HUES48 (cell line): ENCODE measurements at regions not wholly inside any gene's neighbourhood (a gene's known extent, or its start where the extent isn't known, plus 50 kb on each side); places are given as distances from the start of the nearest gene placed in this dataset.
"Not testable (repeated sequence)": the region's sequence is repeated elsewhere in the genome, so short reads cannot be mapped to it uniquely, and the experiment has no call there.

ENCODE experiments used
- H3K27ac ChIP-seq: one replicate; pipeline ENCODE4 v1.7.0; 2013; ENCODE audit warnings: low read depth, low read length, inconsistent platforms
- H3K27me3 ChIP-seq: 2 replicates; pipeline ENCODE4 v1.6.1; 2013; ENCODE audit warnings: mild to moderate bottlenecking, low read length; ENCODE audit not compliant: control insufficient read depth, insufficient read depth
- H3K36me3 ChIP-seq: 2 replicates; pipeline ENCODE4 v1.6.1; 2013; ENCODE audit warnings: low read length; ENCODE audit not compliant: control insufficient read depth, insufficient read depth
- H3K4me1 ChIP-seq: 2 replicates; pipeline ENCODE4 v1.6.1; 2013; ENCODE audit warnings: mild to moderate bottlenecking, low read length; ENCODE audit not compliant: control insufficient read depth, insufficient read depth
- H3K4me3 ChIP-seq: 2 replicates; pipeline ENCODE4 v1.5.1; 2013; ENCODE audit warnings: mild to moderate bottlenecking, low read depth, low read length
- H3K9ac ChIP-seq: 2 replicates; pipeline ENCODE4 v1.6.1; 2013; ENCODE audit warnings: mild to moderate bottlenecking, low read depth, low read length, moderate library complexity
- H3K9me3 ChIP-seq: 2 replicates; pipeline ENCODE4 v1.6.1; 2013; ENCODE audit warnings: low read length; ENCODE audit not compliant: control insufficient read depth, insufficient read depth

- H3K4me1 ChIP-seq = no peaks in the 10 kb centered on the region
- H3K9ac ChIP-seq = no peak overlapping the region
- H3K9me3 ChIP-seq = peaks cover 68% of the 10 kb centered on the region
- H3K4me3 ChIP-seq = no peak overlapping the region
- no peaks in the 10 kb centered on the region for H3K36me3 ChIP-seq
- no peak overlapping the region for H3K27ac ChIP-seq
- no peaks in the 10 kb centered on the region for H3K27me3 ChIP-seq
Observed at GRCh38 chr19:56919308-56919995, 78.9 kb upstream of the PEG3 start.

- H3K27ac ChIP-seq, H3K9ac ChIP-seq, H3K27me3 ChIP-seq, H3K4me1 ChIP-seq, H3K4me3 ChIP-seq, H3K36me3 ChIP-seq: not testable (repeated sequence)
- peaks cover 74% of the 10 kb centered on the region for H3K9me3 ChIP-seq
Observed at GRCh38 chr19:56926094-56926493, 85.6 kb upstream of the PEG3 start.

- H3K4me3 ChIP-seq = no peak overlapping the region
- no peaks in the 10 kb centered on the region for H3K36me3 ChIP-seq
- H3K27ac ChIP-seq = no peak overlapping the region
- H3K9ac ChIP-seq = no peak overlapping the region
- H3K4me1 ChIP-seq = no peaks in the 10 kb centered on the region
- peaks cover 84% of the 10 kb centered on the region for H3K9me3 ChIP-seq
- H3K27me3 ChIP-seq = no peaks in the 10 kb centered on the region
Observed at GRCh38 chr19:56927294-56927693, 86.8 kb upstream of the PEG3 start.

GRCh38 chr19:56927791-56928207 lies 87.3 kb upstream of the PEG3 start:
- H3K9ac ChIP-seq = no peak overlapping the region
- H3K36me3 ChIP-seq = no peaks in the 10 kb centered on the region
- H3K27me3 ChIP-seq = no peaks in the 10 kb centered on the region
- no peak overlapping the region for H3K27ac ChIP-seq
- H3K4me3 ChIP-seq = no peak overlapping the region
- H3K9me3 ChIP-seq = peaks cover 89% of the 10 kb centered on the region
- H3K4me1 ChIP-seq = no peaks in the 10 kb centered on the region

- H3K9me3 ChIP-seq = peaks cover 87% of the 10 kb centered on the region
- H3K36me3 ChIP-seq = no peaks in the 10 kb centered on the region
- H3K27ac ChIP-seq = no peak overlapping the region
- H3K27me3 ChIP-seq = no peaks in the 10 kb centered on the region
- no peak overlapping the region for H3K9ac ChIP-seq
- no peaks in the 10 kb centered on the region for H3K4me1 ChIP-seq
- H3K4me3 ChIP-seq = no peak overlapping the region
Observed at GRCh38 chr19:56930647-56931535, 90.4 kb upstream of the PEG3 start.

- Histone ChIP-seq H3K36me3 (no peaks in the 10 kb centered on the region), H3K27ac (no peak overlapping the region), H3K9ac (no peak overlapping the region), H3K9me3 (peaks cover 86% of the 10 kb centered on the region), H3K4me1 (no peaks in the 10 kb centered on the region), H3K4me3 (no peak overlapping the region), H3K27me3 (no peaks in the 10 kb centered on the region)
Observed at GRCh38 chr19:56933014-56933705, 92.6 kb upstream of the PEG3 start.

- Histone ChIP-seq H3K36me3 (no peaks in the 10 kb centered on the region), H3K27me3 (no peaks in the 10 kb centered on the region), H3K4me3 (no peak overlapping the region), H3K9ac (no peak overlapping the region), H3K9me3 (peaks cover 84% of the 10 kb centered on the region), H3K27ac (no peak overlapping the region), H3K4me1 (no peaks in the 10 kb centered on the region)
Observed at GRCh38 chr19:56934438-56935090, 94.0 kb upstream of the PEG3 start.

GRCh38 chr19:56939951-56940350 lies 99.4 kb upstream of the PEG3 start:
- Histone ChIP-seq H3K36me3 (no peaks in the 10 kb centered on the region), H3K27ac (no peak overlapping the region), H3K4me1 (no peaks in the 10 kb centered on the region), H3K27me3 (no peaks in the 10 kb centered on the region), H3K9me3 (peaks cover 74% of the 10 kb centered on the region), H3K4me3 (no peak overlapping the region), H3K9ac (no peak overlapping the region)

GRCh38 chr19:56942756-56943155 lies 102.2 kb upstream of the PEG3 start:
- H3K27me3 ChIP-seq = no peaks in the 10 kb centered on the region
- H3K9me3 ChIP-seq = peaks cover 79% of the 10 kb centered on the region
- H3K4me1 ChIP-seq = no peaks in the 10 kb centered on the region
- H3K36me3 ChIP-seq = no peaks in the 10 kb centered on the region
- H3K9ac ChIP-seq = no peak overlapping the region
- H3K27ac ChIP-seq = no peak overlapping the region
- H3K4me3 ChIP-seq = no peak overlapping the region

- H3K4me1 ChIP-seq = no peaks in the 10 kb centered on the region
- H3K9me3 ChIP-seq = peaks cover 78% of the 10 kb centered on the region
- no peak overlapping the region for H3K9ac ChIP-seq
- H3K27ac ChIP-seq = no peak overlapping the region
- no peak overlapping the region for H3K4me3 ChIP-seq
- H3K36me3 ChIP-seq = no peaks in the 10 kb centered on the region
- H3K27me3 ChIP-seq = no peaks in the 10 kb centered on the region
Observed at GRCh38 chr19:56946159-56946558, 105.6 kb upstream of the PEG3 start.
